Loucy (cell line): ENCODE measurements at regions not wholly inside any gene's neighbourhood (a gene's known extent, or its start where the extent isn't known, plus 50 kb on each side); places are given as distances from the start of the nearest gene placed in this dataset.

Experiments
- H2AFZ ChIP-seq: fragments of 200-600 bp; sonication (generic); 2 replicates; pipeline ENCODE4 v1.6.0; 2016; ENCODE audit warnings: antibody characterized with exemption, mild to moderate bottlenecking, low read length, moderate library complexity
- H3F3A ChIP-seq: fragments of 200-600 bp; 2 replicates; pipeline ENCODE4 v1.6.0; 2016; ENCODE audit warnings: antibody characterized with exemption, low read depth, mild to moderate bottlenecking
- H3K27me3 ChIP-seq: fragments of 200-600 bp; sonication (generic); 2 replicates; pipeline ENCODE4 v1.6.1; 2014; ENCODE audit warnings: low read length, mild to moderate bottlenecking; ENCODE audit not compliant: insufficient read depth, poor library complexity, severe bottlenecking
- H3K36me3 ChIP-seq: fragments of 200-600 bp; sonication (generic); 2 replicates; pipeline ENCODE4 v1.6.1; 2016; ENCODE audit warnings: low read length; ENCODE audit not compliant: insufficient read depth
- H3K4me1 ChIP-seq: fragments of 200-600 bp; sonication (generic); 2 replicates; pipeline ENCODE4 v1.5.1; 2014; ENCODE audit warnings: low read length, mild to moderate bottlenecking; ENCODE audit not compliant: insufficient read depth, poor library complexity, severe bottlenecking
- H3K4me2 ChIP-seq: fragments of 200-600 bp; sonication (generic); 2 replicates; pipeline ENCODE4 v1.6.0; 2014; ENCODE audit warnings: antibody characterized with exemption, low read length, low read depth, mild to moderate bottlenecking; ENCODE audit not compliant: poor library complexity, severe bottlenecking
- H3K4me3 ChIP-seq: fragments of 200-600 bp; sonication (generic); 2 replicates; pipeline ENCODE4 v1.5.1; 2014; ENCODE audit warnings: low read length, mild to moderate bottlenecking, mixed read lengths; ENCODE audit not compliant: poor library complexity, severe bottlenecking
- H3K79me2 ChIP-seq: fragments of 200-600 bp; sonication (generic); 2 replicates; pipeline ENCODE4 v1.6.1; 2014; ENCODE audit warnings: low read length; ENCODE audit not compliant: insufficient read depth
- H3K9ac ChIP-seq: fragments of 200-600 bp; sonication (generic); 2 replicates; pipeline ENCODE4 v1.6.0; 2014; ENCODE audit warnings: mild to moderate bottlenecking, low read depth, low read length, moderate library complexity; ENCODE audit not compliant: poor library complexity, severe bottlenecking
- H3K9me2 ChIP-seq: fragments of 200-600 bp; sonication (generic); replicated peaks from 2 replicates; pipeline ENCODE4 v1.6.1; 2016; ENCODE audit warnings: low read depth, low read length, mixed read lengths
- H3K9me3 ChIP-seq: fragments of 200-600 bp; sonication (generic); 2 replicates; pipeline ENCODE4 v1.6.1; 2014; ENCODE audit warnings: mild to moderate bottlenecking, antibody characterized with exemption, low read length, low read depth; ENCODE audit not compliant: insufficient read depth
- H4K20me1 ChIP-seq: fragments of 200-600 bp; sonication (generic); 2 replicates; pipeline ENCODE4 v1.6.0; 2014; ENCODE audit warnings: antibody characterized with exemption, low read length, mild to moderate bottlenecking; ENCODE audit not compliant: insufficient read depth, poor library complexity, severe bottlenecking
- EZH2phosphoT487 ChIP-seq: fragments of 200-600 bp; IDR thresholded peaks from 2 replicates; pipeline ENCODE4 v1.6.1; 2018; ENCODE audit warnings: antibody characterized with exemption, mild to moderate bottlenecking, moderate library complexity, borderline replicate concordance
- TF ChIP-seq, protein P1 (sequence below): fragments of 200-600 bp; sonication (generic); conservative IDR thresholded peaks from 2 replicates; pipeline ENCODE4 v1.5.1; 2014; ENCODE audit warnings: mild to moderate bottlenecking, antibody characterized with exemption, low read length

DNA sequence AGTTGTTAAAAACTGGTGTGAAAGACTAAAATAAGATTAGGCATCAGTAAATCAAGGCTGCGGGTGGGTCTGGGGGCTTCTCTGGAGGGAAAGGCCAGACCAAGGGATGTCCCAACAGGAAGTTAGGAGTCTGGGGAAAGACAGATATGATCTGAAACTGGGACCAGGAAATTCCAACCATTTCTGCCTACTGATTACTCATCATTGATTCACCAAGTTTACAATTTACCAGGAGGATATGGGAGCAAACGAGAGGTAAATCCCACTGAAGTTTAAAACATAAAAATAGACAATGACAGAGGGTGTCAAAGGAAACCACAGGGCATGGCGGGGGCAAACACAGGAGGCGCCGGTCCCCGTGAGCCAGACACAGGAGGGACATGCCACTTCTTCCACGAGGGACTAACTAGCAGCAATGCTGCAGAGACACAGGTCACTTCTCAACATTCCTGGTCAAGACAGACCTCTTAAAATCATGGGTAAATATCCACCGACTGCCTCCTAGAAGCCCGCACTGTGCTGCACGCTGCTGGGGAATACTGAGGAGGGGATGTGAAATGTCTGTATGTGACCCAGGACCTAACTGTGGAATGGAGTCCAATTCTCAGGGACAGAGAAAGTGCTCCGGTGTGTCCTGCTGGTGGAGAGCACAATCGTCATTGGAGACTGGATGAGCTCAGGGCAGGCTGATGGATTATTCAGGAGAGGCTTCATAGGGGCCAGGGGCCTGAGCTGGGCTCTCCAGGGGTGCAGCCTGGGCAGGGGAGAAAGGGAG, 153.4 kb upstream of the KLF14 start:
- no peaks in the 10 kb centered on the region for H3F3A ChIP-seq
- H3K36me3 ChIP-seq, result peaks cover 12% of the 10 kb centered on the region; the same call in 1 of the 2 replicates
- no peak overlapping the region for H3K9ac ChIP-seq
- H3K4me2 ChIP-seq, result no peak overlapping the region
- no peaks in the 10 kb centered on the region for H3K9me2 ChIP-seq
- H4K20me1 ChIP-seq, result no peaks in the 10 kb centered on the region
- no peak overlapping the region for H3K4me3 ChIP-seq
- H3K79me2 ChIP-seq, result no peaks in the 10 kb centered on the region
- no peaks in the 10 kb centered on the region for H3K9me3 ChIP-seq
- no peaks in the 10 kb centered on the region for H3K27me3 ChIP-seq
- no peaks in the 10 kb centered on the region for H3K4me1 ChIP-seq
- no peak for TF ChIP-seq EZH2phosphoT487
- TF ChIP-seq, protein P1, sequence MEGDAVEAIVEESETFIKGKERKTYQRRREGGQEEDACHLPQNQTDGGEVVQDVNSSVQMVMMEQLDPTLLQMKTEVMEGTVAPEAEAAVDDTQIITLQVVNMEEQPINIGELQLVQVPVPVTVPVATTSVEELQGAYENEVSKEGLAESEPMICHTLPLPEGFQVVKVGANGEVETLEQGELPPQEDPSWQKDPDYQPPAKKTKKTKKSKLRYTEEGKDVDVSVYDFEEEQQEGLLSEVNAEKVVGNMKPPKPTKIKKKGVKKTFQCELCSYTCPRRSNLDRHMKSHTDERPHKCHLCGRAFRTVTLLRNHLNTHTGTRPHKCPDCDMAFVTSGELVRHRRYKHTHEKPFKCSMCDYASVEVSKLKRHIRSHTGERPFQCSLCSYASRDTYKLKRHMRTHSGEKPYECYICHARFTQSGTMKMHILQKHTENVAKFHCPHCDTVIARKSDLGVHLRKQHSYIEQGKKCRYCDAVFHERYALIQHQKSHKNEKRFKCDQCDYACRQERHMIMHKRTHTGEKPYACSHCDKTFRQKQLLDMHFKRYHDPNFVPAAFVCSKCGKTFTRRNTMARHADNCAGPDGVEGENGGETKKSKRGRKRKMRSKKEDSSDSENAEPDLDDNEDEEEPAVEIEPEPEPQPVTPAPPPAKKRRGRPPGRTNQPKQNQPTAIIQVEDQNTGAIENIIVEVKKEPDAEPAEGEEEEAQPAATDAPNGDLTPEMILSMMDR, result no peak
- H2AFZ ChIP-seq, result no peak overlapping the region

DNA sequence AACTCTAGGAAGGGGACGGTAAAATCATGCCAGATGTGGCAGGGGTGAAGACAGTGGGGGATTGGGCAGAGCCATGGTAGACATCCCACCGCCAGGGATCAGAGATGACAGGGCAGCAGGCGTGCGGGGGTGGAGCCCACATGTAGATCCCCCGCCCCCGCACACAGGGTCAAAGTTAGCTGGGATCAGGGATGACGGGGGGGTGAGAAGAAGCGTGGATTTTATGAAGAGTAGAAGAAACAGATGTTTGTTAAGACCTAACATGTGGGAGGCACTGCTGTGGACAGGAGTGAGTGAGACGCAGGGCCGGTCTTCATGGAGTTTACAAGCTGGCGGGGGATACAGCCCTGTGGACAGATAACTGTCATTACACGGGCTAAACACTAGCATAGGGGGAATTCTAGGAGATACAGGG, 154.0 kb upstream of the KLF14 start:
- H3K4me2 ChIP-seq, result no peak overlapping the region
- no peak for TF ChIP-seq EZH2phosphoT487
- TF ChIP-seq, protein P1, result no peak
- no peak overlapping the region for H2AFZ ChIP-seq
- H3K9me2 ChIP-seq, result no peaks in the 10 kb centered on the region
- no peak overlapping the region for H3K4me3 ChIP-seq
- no peaks in the 10 kb centered on the region for H4K20me1 ChIP-seq
- no peaks in the 10 kb centered on the region for H3K4me1 ChIP-seq
- no peak overlapping the region for H3K9ac ChIP-seq
- H3K27me3 ChIP-seq, result no peaks in the 10 kb centered on the region
- no peaks in the 10 kb centered on the region for H3F3A ChIP-seq
- H3K79me2 ChIP-seq, result no peaks in the 10 kb centered on the region
- no peaks in the 10 kb centered on the region for H3K9me3 ChIP-seq
- peaks cover 6% of the 10 kb centered on the region; the same call in 1 of the 2 replicates for H3K36me3 ChIP-seq

DNA sequence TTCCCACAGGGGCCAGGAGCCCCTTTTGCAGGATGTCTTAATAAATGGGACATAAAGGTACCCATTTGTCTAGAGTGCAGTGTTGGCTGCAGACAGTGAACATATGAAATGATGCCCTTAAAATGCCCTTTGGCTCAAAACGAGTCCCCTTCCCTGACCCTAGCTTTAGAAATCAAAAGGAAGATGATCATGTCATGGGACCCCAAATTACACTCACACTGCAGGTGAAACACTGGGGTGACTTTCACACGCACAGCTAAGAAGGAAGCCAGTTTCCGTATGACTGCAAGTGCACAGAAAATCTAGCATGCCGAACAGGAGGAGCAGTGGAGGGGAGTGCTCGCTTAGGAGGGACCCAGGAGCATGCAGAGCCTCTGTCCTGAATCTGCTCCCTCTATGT, 154.5 kb upstream of the KLF14 start:
- Histone ChIP-seq H3K79me2 (no peaks in the 10 kb centered on the region), H3K27me3 (no peaks in the 10 kb centered on the region), H3K9me2 (no peaks in the 10 kb centered on the region), H3K4me2 (no peak overlapping the region), H3K9me3 (no peaks in the 10 kb centered on the region), H3K36me3 (peaks cover 6% of the 10 kb centered on the region; the same call in 1 of the 2 replicates), H4K20me1 (no peaks in the 10 kb centered on the region), H3K9ac (no peak overlapping the region), H3F3A (no peaks in the 10 kb centered on the region), H3K4me3 (no peak overlapping the region), H3K4me1 (no peaks in the 10 kb centered on the region), H2AFZ (no peak overlapping the region)
- TF ChIP-seq, protein P1, result no peak
- no peak for TF ChIP-seq EZH2phosphoT487
